SU-DHL-6 (cell line): ENCODE measurements at regions not wholly inside any gene's neighbourhood (a gene's known extent, or its start where the extent isn't known, plus 50 kb on each side); places are given as distances from the start of the nearest gene placed in this dataset.

ENCODE experiments used
- CTCF ChIP-seq: fragments of 200-600 bp; sonication (generic); IDR thresholded peaks from one replicate; pipeline ENCODE4 v1.5.1; 2017; ENCODE audit warnings: antibody characterized with exemption, mild to moderate bottlenecking, low read length, moderate library complexity; ENCODE audit not compliant: insufficient read depth, poor library complexity, severe bottlenecking
- EZH2phosphoT487 ChIP-seq: fragments of 200-600 bp; sonication (generic), shearing (Covaris generic); conservative IDR thresholded peaks from 2 replicates; pipeline ENCODE4 v1.6.1; 2018; ENCODE audit warnings: mild to moderate bottlenecking, antibody characterized with exemption, low read length, moderate library complexity, mixed read lengths

DNA sequence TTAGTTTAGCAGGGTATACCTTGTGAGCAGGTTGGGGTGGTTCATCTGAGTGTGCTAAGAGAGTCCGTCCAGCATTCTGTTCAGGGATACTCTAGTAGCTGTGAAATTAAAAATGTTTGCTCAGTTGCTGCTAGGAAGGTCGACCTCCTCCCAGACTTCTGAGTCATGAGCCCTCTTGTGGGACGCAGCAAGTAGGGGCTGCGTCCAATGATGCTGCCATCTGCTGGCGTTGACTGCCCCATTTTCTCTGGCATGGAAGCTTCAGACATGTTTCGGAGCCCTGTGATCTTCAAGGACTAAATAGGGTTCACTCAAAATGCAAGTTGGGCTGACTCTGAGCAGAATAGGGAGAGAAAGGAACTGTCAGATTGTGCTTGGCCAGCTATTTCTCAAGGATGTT, 201.0 kb upstream of the ARSJ start:
- TF ChIP-seq CTCF (no peak), EZH2phosphoT487 (no peak)
